Thyroid gland (tissue), 4 donors: ENCODE measurements at regions not wholly inside any gene's neighbourhood (a gene's known extent, or its start where the extent isn't known, plus 50 kb on each side); places are given as distances from the start of the nearest gene placed in this dataset.

Experiments
- DNase-seq, 2 donors: peaks; one replicate each; pipeline ENCODE4 v3.0.0-alpha.2; 2019
- H3K27ac ChIP-seq, 3 donors: fragments of 200-600 bp; sonication (generic); 1 replicate in 2 of 3; 2 replicates in 1 of 3; pipeline ENCODE4 v1.5.1; 2016 to 2019; ENCODE audit warnings: mild to moderate bottlenecking in 1 of 3, moderate library complexity in 1 of 3
- H3K27me3 ChIP-seq: fragments of 200-600 bp; sonication (generic); one replicate; pipeline ENCODE4 v1.5.1; 2019
- H3K36me3 ChIP-seq, 2 donors: fragments of 200-600 bp; sonication (generic); one replicate each; pipeline ENCODE4 v1.5.1; 2016 to 2019
- H3K4me1 ChIP-seq, 2 donors: fragments of 200-600 bp; sonication (generic); one replicate each; pipeline ENCODE4 v1.5.1; 2017 to 2019
- H3K4me3 ChIP-seq, 3 donors: fragments of 200-600 bp; sonication (generic); replicated peaks in 1 of 3; 1 replicate in 2 of 3; 2 replicates in 1 of 3; pipeline ENCODE4 v1.5.1; 2016; ENCODE audit warnings: mild to moderate bottlenecking in 1 of 3
- H3K9me3 ChIP-seq: fragments of 200-600 bp; sonication (generic); one replicate; pipeline ENCODE4 v1.5.1; 2017
- CTCF ChIP-seq, 6 experiments: fragments of 200-600 bp in 3 of 6; fragments of 450-650 bp in 3 of 6; sonication (generic) in 3 of 6; IDR thresholded peaks; one replicate each; pipeline ENCODE4 v1.5.1; 2016 to 2019; ENCODE audit warnings: antibody characterized with exemption in 6 of 6, mild to moderate bottlenecking in 2 of 6, inconsistent platforms in 1 of 6, moderate library complexity in 1 of 6
- POLR2A ChIP-seq, 2 donors: fragments of 450-650 bp; IDR thresholded peaks; one replicate each; pipeline ENCODE4 v1.6.1; 2017; ENCODE audit warnings: antibody characterized with exemption in 2 of 2, mild to moderate bottlenecking in 2 of 2, moderate library complexity in 1 of 2
- WGBS, 2 donors: methylation state at CpG; one replicate each; pipeline ENCODE4 v1.1.5; 2017; 5-methylcytosine and 5-hydroxymethylcytosine counted together
- intact Hi-C: fragments of 100-400 bp; cut with DNase I; formaldehyde crosslinking; loops from one replicate; pipeline ENCODE4 v1.15.1; 2023

- intact Hi-C loops, result no loop called here
- Histone ChIP-seq H3K4me3 (no peak overlapping the region), H3K4me1 (no peaks in the 10 kb centered on the region), H3K27ac (no peak overlapping the region), H3K36me3 (no peaks in the 10 kb centered on the region), H3K27me3 (no peaks in the 10 kb centered on the region), H3K9me3 (no peaks in the 10 kb centered on the region)
- no peak for DNase-seq
- TF ChIP-seq CTCF (IDR thresholded peaks at IDR 0.05) (no peak), POLR2A (IDR thresholded peaks at IDR 0.05) (no peak)
- WGBS, 2 donors, result 57 to 62% methylated on average over 1 of the region's 1 CpG
Observed at GRCh38 chr4:138086611-138087041, 155.5 kb downstream of the SLC7A11 start.

- H3K27me3 ChIP-seq, result no peaks in the 10 kb centered on the region
- 75% methylated on average over 5 of the region's 5 CpGs for WGBS, 2 donors
- H3K9me3 ChIP-seq, result no peaks in the 10 kb centered on the region
- intact Hi-C loops, result no loop called here
- no peaks in the 10 kb centered on the region for H3K36me3 ChIP-seq
- no peak overlapping the region for H3K27ac ChIP-seq
- TF ChIP-seq POLR2A (IDR thresholded peaks at IDR 0.05), result no peak
- TF ChIP-seq CTCF (IDR thresholded peaks at IDR 0.05), result no peak
- no peak overlapping the region for H3K4me3 ChIP-seq
- no peaks in the 10 kb centered on the region for H3K4me1 ChIP-seq
- DNase-seq, result no peak
Observed at GRCh38 chr4:138085736-138086305, 156.3 kb downstream of the SLC7A11 start.

GRCh38 chr4:138078751-138079520, 163.2 kb downstream of the SLC7A11 start:
- Histone ChIP-seq H3K4me3 (no peak overlapping the region), H3K9me3 (no peaks in the 10 kb centered on the region), H3K27ac (no peak overlapping the region), H3K36me3 (no peaks in the 10 kb centered on the region), H3K4me1 (no peaks in the 10 kb centered on the region), H3K27me3 (no peaks in the 10 kb centered on the region)
- intact Hi-C loops, result no loop called here
- whole genome bisulfite sequencing, 2 donors, result 82 to 84% methylated on average over 4 of the region's 4 CpGs
- no peak for DNase-seq
- no peak for TF ChIP-seq CTCF (IDR thresholded peaks at IDR 0.05)
- TF ChIP-seq POLR2A (IDR thresholded peaks at IDR 0.05), result no peak

DNA sequence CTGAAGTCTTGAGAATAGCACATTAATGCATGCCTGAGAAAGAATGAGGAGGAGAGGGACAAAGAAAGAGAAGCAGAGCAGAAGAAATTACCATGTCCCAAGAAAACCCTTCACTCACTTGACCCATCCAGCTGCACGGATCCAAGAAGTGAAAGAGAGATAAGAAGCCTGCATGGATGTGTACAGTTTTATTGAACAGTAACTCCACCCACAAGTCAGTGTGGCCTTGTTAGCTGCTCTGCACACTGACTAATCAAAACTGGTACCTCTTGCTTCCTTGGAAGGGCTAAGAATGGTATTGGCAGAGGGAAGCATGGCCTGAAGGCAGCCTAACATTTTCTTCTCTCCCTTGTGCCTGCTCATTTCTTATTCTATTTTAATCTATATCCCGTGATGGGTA, 163.9 kb downstream of the SLC7A11 start:
- no peak for DNase-seq
- H3K4me1 ChIP-seq, result no peaks in the 10 kb centered on the region
- H3K9me3 ChIP-seq, result no peaks in the 10 kb centered on the region
- H3K4me3 ChIP-seq, result no peak overlapping the region
- no peak overlapping the region for H3K27ac ChIP-seq
- TF ChIP-seq POLR2A (IDR thresholded peaks at IDR 0.05) (no peak), CTCF (IDR thresholded peaks at IDR 0.05) (no peak)
- intact Hi-C loops, result no loop called here
- no peaks in the 10 kb centered on the region for H3K27me3 ChIP-seq
- no peaks in the 10 kb centered on the region for H3K36me3 ChIP-seq
- 78 to 82% methylated on average over 2 of the region's 2 CpGs for WGBS, 2 donors

GRCh38 chr4:138076561-138076960, 165.6 kb downstream of the SLC7A11 start:
- H3K4me3 ChIP-seq, result no peak overlapping the region
- H3K36me3 ChIP-seq, result no peaks in the 10 kb centered on the region
- no peak for DNase-seq
- TF ChIP-seq CTCF (IDR thresholded peaks at IDR 0.05), result no peak
- TF ChIP-seq POLR2A (IDR thresholded peaks at IDR 0.05), result no peak
- no peaks in the 10 kb centered on the region for H3K27me3 ChIP-seq
- no peak overlapping the region for H3K27ac ChIP-seq
- 96 to 97% methylated on average over 1 of the region's 1 CpG for WGBS, 2 donors
- H3K4me1 ChIP-seq, result no peaks in the 10 kb centered on the region
- intact Hi-C loops, result no loop called here
- H3K9me3 ChIP-seq, result no peaks in the 10 kb centered on the region
